ENCODE measurements at regions not wholly inside any gene's neighbourhood (a gene's known extent, or its start where the extent isn't known, plus 50 kb on each side); places are given as distances from the start of the nearest gene placed in this dataset.

GRCh38 chr2:21891191-21891590, 767.4 kb downstream of the TDRD15 start:
- ATAC-seq: no peak
- no peaks in the 10 kb centered on the region for H3K9me3 ChIP-seq
- no peak overlapping the region for H3K27ac ChIP-seq
- FAIRE-seq: no peak
- H3K4me2 ChIP-seq: no peak overlapping the region
- H3K4me1 ChIP-seq: no peaks in the 10 kb centered on the region
- no peak overlapping the region for H3K4me3 ChIP-seq
- no peak for DNase-seq (ENCODE audit: low read depth in 1 of 2, low spot score in 1 of 2)
- POLR2A ChIA-PET: no interaction called here
- 3% methylated on average over 5 of the region's 5 CpGs for WGBS (ENCODE audit: missing lambda C conversion rate)
- TF ChIP-seq TP53 (CRISPR knock-in tag; IDR thresholded peaks at IDR 0.05) (no peak), SREBF2 (IDR thresholded peaks at IDR 0.05) (no peak), RFX5 (IDR thresholded peaks at IDR 0.05) (no peak), MAFK (IDR thresholded peaks at IDR 0.05; ENCODE audit: partially characterized antibody) (no peak), EP300 (IDR thresholded peaks at IDR 0.05) (no peak), FOSB (CRISPR knock-in tag; IDR thresholded peaks at IDR 0.05) (no peak)
- TF ChIP-seq, protein P1, sequence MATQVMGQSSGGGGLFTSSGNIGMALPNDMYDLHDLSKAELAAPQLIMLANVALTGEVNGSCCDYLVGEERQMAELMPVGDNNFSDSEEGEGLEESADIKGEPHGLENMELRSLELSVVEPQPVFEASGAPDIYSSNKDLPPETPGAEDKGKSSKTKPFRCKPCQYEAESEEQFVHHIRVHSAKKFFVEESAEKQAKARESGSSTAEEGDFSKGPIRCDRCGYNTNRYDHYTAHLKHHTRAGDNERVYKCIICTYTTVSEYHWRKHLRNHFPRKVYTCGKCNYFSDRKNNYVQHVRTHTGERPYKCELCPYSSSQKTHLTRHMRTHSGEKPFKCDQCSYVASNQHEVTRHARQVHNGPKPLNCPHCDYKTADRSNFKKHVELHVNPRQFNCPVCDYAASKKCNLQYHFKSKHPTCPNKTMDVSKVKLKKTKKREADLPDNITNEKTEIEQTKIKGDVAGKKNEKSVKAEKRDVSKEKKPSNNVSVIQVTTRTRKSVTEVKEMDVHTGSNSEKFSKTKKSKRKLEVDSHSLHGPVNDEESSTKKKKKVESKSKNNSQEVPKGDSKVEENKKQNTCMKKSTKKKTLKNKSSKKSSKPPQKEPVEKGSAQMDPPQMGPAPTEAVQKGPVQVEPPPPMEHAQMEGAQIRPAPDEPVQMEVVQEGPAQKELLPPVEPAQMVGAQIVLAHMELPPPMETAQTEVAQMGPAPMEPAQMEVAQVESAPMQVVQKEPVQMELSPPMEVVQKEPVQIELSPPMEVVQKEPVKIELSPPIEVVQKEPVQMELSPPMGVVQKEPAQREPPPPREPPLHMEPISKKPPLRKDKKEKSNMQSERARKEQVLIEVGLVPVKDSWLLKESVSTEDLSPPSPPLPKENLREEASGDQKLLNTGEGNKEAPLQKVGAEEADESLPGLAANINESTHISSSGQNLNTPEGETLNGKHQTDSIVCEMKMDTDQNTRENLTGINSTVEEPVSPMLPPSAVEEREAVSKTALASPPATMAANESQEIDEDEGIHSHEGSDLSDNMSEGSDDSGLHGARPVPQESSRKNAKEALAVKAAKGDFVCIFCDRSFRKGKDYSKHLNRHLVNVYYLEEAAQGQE (IDR thresholded peaks at IDR 0.05): no peak
- CTCF ChIA-PET: no interaction called here

DNA sequence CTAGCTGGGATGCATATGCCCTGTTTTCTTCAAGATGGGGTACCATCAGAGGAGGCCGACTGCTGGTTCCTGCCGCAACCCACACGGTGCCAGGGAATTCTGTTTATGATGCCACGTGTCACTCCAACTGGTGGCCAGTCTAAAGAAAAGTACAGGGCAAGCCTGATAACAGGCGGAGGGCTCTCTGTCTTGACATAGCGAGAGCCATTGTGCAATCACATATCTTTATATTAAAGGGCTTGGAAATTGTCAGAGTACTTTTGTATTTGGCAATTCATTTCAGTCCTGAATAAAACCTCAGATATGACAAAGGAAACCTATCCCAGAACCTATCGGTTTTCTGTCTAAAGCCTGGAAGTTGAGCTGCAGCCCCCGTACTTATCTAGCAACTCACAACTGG, 768.4 kb downstream of the TDRD15 start:
- no peak for FAIRE-seq
- H3K27ac ChIP-seq: no peak overlapping the region
- POLR2A ChIA-PET: no interaction called here

More for the DNA sequence above, 768.4 kb downstream of the TDRD15 start:
- ATAC-seq (no peak), DNase-seq (ENCODE audit: low read depth in 1 of 2, low spot score in 1 of 2) (no peak)
- Histone ChIP-seq H3K4me3 (no peak overlapping the region), H3K4me2 (no peak overlapping the region), H3K4me1 (no peaks in the 10 kb centered on the region), H3K9me3 (peaks cover 3% of the 10 kb centered on the region; the same call in 1 of the 3 replicates)
- CTCF ChIA-PET: no interaction called here
- WGBS (ENCODE audit: missing lambda C conversion rate): 21% methylated on average over 8 of the region's 8 CpGs
- TF ChIP-seq SREBF2 (IDR thresholded peaks at IDR 0.05) (no peak), HDAC2 (IDR thresholded peaks at IDR 0.05) (no peak), ZSCAN20 (CRISPR knock-in tag; IDR thresholded peaks at IDR 0.05) (no peak), CEBPB (IDR thresholded peaks at IDR 0.05) (no peak), RNF2 (IDR thresholded peaks at IDR 0.05; ENCODE audit: borderline replicate concordance, low read depth) (no peak), NPAS2 (CRISPR knock-in tag; IDR thresholded peaks at IDR 0.05; ENCODE audit: borderline replicate concordance) (no peak), HMGXB4 (CRISPR knock-in tag; IDR thresholded peaks at IDR 0.05; ENCODE audit: borderline replicate concordance) (no peak), KDM5A (IDR thresholded peaks at IDR 0.05) (no peak), FOSB (CRISPR knock-in tag; IDR thresholded peaks at IDR 0.05) (no peak), HOXB13 (CRISPR knock-in tag; IDR thresholded peaks at IDR 0.05; ENCODE audit: low read depth) (no peak), ZFP36 (IDR thresholded peaks at IDR 0.05; ENCODE audit: borderline replicate concordance, partially characterized antibody) (no peak), USF2 (IDR thresholded peaks at IDR 0.05) (no peak), CBX8 (IDR thresholded peaks at IDR 0.05) (no peak), JUN (IDR thresholded peaks at IDR 0.05) (no peak), MAFK (IDR thresholded peaks at IDR 0.05; ENCODE audit: partially characterized antibody) (no peak), MAZ (IDR thresholded peaks at IDR 0.05; ENCODE audit: borderline replicate concordance, low read depth, low read length) (no peak), FOSL2 (IDR thresholded peaks at IDR 0.05) (no peak), FOSL2 (CRISPR knock-in tag; IDR thresholded peaks at IDR 0.05) (no peak)
- TF ChIP-seq, protein P2, sequence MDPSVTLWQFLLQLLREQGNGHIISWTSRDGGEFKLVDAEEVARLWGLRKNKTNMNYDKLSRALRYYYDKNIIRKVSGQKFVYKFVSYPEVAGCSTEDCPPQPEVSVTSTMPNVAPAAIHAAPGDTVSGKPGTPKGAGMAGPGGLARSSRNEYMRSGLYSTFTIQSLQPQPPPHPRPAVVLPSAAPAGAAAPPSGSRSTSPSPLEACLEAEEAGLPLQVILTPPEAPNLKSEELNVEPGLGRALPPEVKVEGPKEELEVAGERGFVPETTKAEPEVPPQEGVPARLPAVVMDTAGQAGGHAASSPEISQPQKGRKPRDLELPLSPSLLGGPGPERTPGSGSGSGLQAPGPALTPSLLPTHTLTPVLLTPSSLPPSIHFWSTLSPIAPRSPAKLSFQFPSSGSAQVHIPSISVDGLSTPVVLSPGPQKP (IDR thresholded peaks at IDR 0.05; ENCODE audit: low read depth, low read length): no peak
- TF ChIP-seq, protein P3, sequence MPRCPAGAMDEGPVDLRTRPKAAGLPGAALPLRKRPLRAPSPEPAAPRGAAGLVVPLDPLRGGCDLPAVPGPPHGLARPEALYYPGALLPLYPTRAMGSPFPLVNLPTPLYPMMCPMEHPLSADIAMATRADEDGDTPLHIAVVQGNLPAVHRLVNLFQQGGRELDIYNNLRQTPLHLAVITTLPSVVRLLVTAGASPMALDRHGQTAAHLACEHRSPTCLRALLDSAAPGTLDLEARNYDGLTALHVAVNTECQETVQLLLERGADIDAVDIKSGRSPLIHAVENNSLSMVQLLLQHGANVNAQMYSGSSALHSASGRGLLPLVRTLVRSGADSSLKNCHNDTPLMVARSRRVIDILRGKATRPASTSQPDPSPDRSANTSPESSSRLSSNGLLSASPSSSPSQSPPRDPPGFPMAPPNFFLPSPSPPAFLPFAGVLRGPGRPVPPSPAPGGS (IDR thresholded peaks at IDR 0.05): no peak
